Activated CD8-positive, alpha-beta T cell treated with anti-CD3 and anti-CD28 coated beads, Interleukin-2, amount 10 ng/mL, durations not matched to agents 7 days and 5 days (primary cell): ENCODE measurements at regions not wholly inside any gene's neighbourhood (a gene's known extent, or its start where the extent isn't known, plus 50 kb on each side); places are given as distances from the start of the nearest gene placed in this dataset.

Experiments used
- ATAC-seq: fragments of 150-1000 bp; cut with Tn5 transposase; one replicate; pipeline ENCODE4 v1.10.0; 2021; ENCODE audit warnings: moderate library complexity
- CTCF ChIA-PET: fragments of 350-600 bp; sonication (Branson Sonifier 250); formaldehyde crosslinking; loops from one replicate; lab custom pipeline; 2021; ENCODE audit warnings: antibody characterized with exemption; lab: Charles Lee
- POLR2A ChIA-PET: fragments of 350-600 bp; sonication (Branson Sonifier 250); formaldehyde crosslinking; loops from one replicate; lab custom pipeline; 2021; ENCODE audit warnings: antibody characterized with exemption; lab: Charles Lee
- DNase-seq: peaks from one replicate; pipeline ENCODE4 v3.0.0-alpha.2; 2020
- H3K27ac Mint-ChIP-seq: one replicate; pipeline ENCODE4 v1.8.0; 2021; ENCODE audit warnings: mild to moderate bottlenecking, mixed read lengths
- H3K27me3 Mint-ChIP-seq: one replicate; pipeline ENCODE4 v1.8.0; 2021; ENCODE audit warnings: low read depth, mixed read lengths
- H3K36me3 Mint-ChIP-seq: one replicate; pipeline ENCODE4 v1.8.0; 2021; ENCODE audit warnings: low read depth, mixed read lengths
- H3K4me1 Mint-ChIP-seq: one replicate; pipeline ENCODE4 v1.8.0; 2021; ENCODE audit warnings: low read depth, mixed read lengths
- H3K4me3 Mint-ChIP-seq: one replicate; pipeline ENCODE4 v1.8.0; 2021; ENCODE audit warnings: mild to moderate bottlenecking, mixed read lengths
- H3K9me3 Mint-ChIP-seq: one replicate; pipeline ENCODE4 v1.8.0; 2022; ENCODE audit warnings: mixed read lengths; ENCODE audit not compliant: insufficient read depth

GRCh38 chr3:76565496-76566210 is 474.2 kb upstream of the ROBO2 start:
- ATAC-seq (no peak), DNase-seq (no peak)
- H3K36me3 Mint-ChIP-seq = no peaks in the 10 kb centered on the region
- no peaks in the 10 kb centered on the region for H3K27me3 Mint-ChIP-seq
- H3K9me3 Mint-ChIP-seq = peaks cover 4% of the 10 kb centered on the region
- no peaks in the 10 kb centered on the region for H3K4me1 Mint-ChIP-seq
- no peak overlapping the region for H3K4me3 Mint-ChIP-seq
- CTCF ChIA-PET = no interaction called here
- POLR2A ChIA-PET = no interaction called here
- H3K27ac Mint-ChIP-seq = no peak overlapping the region

GRCh38 chr3:76566211-76566534 is 473.7 kb upstream of the ROBO2 start:
- no peak for ATAC-seq
- no peaks in the 10 kb centered on the region for H3K36me3 Mint-ChIP-seq
- H3K4me1 Mint-ChIP-seq = no peaks in the 10 kb centered on the region

GRCh38 chr3:76566904-76567303 is 473.0 kb upstream of the ROBO2 start:
- CTCF ChIA-PET = no interaction called here
- Mint-ChIP-seq H3K27me3 (no peaks in the 10 kb centered on the region), H3K27ac (no peak overlapping the region), H3K4me1 (no peaks in the 10 kb centered on the region), H3K4me3 (no peak overlapping the region), H3K9me3 (peaks cover 4% of the 10 kb centered on the region), H3K36me3 (no peaks in the 10 kb centered on the region)
- POLR2A ChIA-PET = no interaction called here
- ATAC-seq = no peak
- DNase-seq = no peak

More at GRCh38 chr3:76566211-76566534, 473.7 kb upstream of the ROBO2 start:
- peaks cover 4% of the 10 kb centered on the region for H3K9me3 Mint-ChIP-seq
- ChIA-PET CTCF (no interaction called here), POLR2A (no interaction called here)
- no peak overlapping the region for H3K4me3 Mint-ChIP-seq
- no peaks in the 10 kb centered on the region for H3K27me3 Mint-ChIP-seq
- H3K27ac Mint-ChIP-seq = no peak overlapping the region
- no peak for DNase-seq

DNA sequence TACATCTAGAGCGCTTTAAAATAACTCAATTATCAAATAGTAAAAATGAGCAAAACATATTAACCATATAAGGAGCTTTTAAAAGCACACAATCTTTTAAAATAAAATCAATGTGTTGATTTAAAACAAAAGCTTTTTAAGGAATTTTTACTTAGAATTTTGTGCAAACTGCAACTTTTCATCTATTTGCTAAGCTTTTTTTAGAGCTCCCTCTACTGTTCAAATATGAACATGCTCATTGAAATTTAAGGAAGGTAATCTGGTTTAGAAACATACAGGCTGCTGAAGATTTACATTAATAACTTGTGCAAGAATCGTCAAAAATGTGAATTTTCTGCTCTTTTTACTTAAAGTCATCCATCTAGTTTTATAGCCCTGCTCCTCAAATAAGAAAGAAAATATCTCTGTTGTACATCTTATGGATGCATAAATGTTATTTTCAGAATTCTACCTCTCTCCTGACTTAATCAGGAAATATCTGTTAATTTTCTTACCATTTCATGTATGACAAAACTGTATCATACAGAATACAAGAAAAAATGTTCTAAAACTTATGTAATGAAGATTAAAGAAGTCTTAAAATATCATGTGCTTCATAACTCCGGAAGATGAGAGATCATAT is 469.4 kb upstream of the ROBO2 start:
- no peaks in the 10 kb centered on the region for H3K36me3 Mint-ChIP-seq
- DNase-seq = no peak
- H3K27me3 Mint-ChIP-seq = no peaks in the 10 kb centered on the region
- ChIA-PET CTCF (interaction anchor here (0.8 to 1.2 kb wide), 2 partner anchors 10 to 23 kb away, joined by 3 to 4 read pairs; no protein-coding TSS in a partner anchor), POLR2A (no interaction called here)
- no peaks in the 10 kb centered on the region for H3K4me1 Mint-ChIP-seq
- H3K4me3 Mint-ChIP-seq = no peak overlapping the region
- no peak for ATAC-seq
- H3K27ac Mint-ChIP-seq = no peak overlapping the region
- peaks cover 1% of the 10 kb centered on the region for H3K9me3 Mint-ChIP-seq

DNA sequence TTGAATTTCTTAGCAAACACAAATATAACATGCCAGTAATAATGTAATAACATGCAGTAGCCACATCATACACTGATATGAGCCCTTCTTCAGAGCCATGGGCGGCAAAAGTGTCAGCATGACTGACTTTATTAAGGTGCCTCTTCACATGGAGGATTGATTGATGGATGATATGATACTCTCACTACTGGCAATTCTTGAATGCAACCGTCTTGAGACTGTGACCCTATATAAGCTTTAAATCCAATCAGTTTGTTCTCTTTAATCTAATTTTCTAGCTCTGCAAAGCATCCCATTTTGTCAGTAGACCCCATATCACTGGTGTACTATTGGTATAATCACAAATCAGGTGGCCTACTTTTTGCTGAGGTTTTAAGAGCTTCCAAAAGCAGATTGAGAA is 463.7 kb upstream of the ROBO2 start:
- H3K4me1 Mint-ChIP-seq = no peaks in the 10 kb centered on the region
- ChIA-PET CTCF (no interaction called here), POLR2A (no interaction called here)
- no peaks in the 10 kb centered on the region for H3K36me3 Mint-ChIP-seq
- no peaks in the 10 kb centered on the region for H3K27me3 Mint-ChIP-seq
- H3K27ac Mint-ChIP-seq = no peak overlapping the region
- peaks cover 7% of the 10 kb centered on the region for H3K9me3 Mint-ChIP-seq
- DNase-seq (no peak), ATAC-seq (no peak)
- no peak overlapping the region for H3K4me3 Mint-ChIP-seq

DNA sequence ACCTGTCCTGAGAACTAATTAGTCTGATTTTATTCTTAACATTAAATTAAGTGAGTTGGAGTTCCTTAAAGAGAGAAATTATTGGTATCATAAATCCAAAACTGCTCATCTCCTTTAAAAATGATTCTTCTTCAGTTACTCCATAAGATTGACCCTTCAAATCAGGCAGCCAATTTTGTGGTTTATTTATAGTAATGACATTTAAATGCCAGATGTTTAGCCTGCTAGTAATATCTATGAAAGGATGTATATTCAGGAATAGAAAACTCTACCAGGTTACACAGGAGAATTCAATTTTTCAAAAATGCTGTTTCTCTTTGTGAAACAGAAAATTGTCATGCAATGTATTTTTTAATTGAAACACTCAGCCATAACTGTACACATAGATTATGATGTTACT is 457.8 kb upstream of the ROBO2 start:
- Mint-ChIP-seq H3K4me1 (no peaks in the 10 kb centered on the region), H3K36me3 (no peaks in the 10 kb centered on the region), H3K9me3 (peaks cover 7% of the 10 kb centered on the region), H3K4me3 (no peak overlapping the region), H3K27ac (no peak overlapping the region), H3K27me3 (no peaks in the 10 kb centered on the region)
- ChIA-PET CTCF (no interaction called here), POLR2A (no interaction called here)
- DNase-seq (no peak), ATAC-seq (no peak)

- ATAC-seq (no peak), DNase-seq (no peak)
- no peaks in the 10 kb centered on the region for H3K4me1 Mint-ChIP-seq
- POLR2A ChIA-PET = no interaction called here
- no peaks in the 10 kb centered on the region for H3K36me3 Mint-ChIP-seq
- CTCF ChIA-PET = no interaction called here
- H3K27ac Mint-ChIP-seq = no peak overlapping the region
- peaks cover 7% of the 10 kb centered on the region for H3K9me3 Mint-ChIP-seq
- H3K27me3 Mint-ChIP-seq = no peaks in the 10 kb centered on the region
- H3K4me3 Mint-ChIP-seq = no peak overlapping the region
Observed at GRCh38 chr3:76582632-76583378, 457.1 kb upstream of the ROBO2 start.

DNA sequence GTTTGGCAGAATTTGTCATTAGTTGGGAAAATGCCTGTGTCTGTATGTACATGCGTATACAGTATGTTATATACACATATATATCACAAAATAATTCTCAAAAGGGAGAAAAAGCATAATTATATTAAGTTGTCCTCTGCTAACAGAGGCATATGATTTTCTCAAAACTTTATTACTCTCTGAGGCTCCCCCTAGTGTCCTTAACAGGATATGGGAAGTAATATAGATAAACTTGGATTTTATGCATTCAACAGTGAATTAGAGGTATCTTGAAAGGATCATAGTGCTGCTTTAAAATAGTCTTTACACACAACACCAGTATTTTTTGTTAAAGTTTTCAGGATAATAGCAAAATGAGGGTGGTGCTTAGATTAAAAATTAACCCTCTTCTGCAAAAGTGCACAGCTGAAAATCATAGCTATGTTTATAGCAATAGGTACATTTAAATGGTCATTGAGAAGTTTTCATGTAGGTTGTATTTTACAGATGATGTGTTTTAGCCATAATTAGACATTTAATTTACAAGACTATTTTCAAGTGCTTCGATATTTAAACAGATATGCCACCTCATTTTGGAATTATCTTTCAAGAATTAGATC is 454.0 kb upstream of the ROBO2 start:
- no peaks in the 10 kb centered on the region for H3K36me3 Mint-ChIP-seq
- H3K27me3 Mint-ChIP-seq = no peaks in the 10 kb centered on the region
- no peaks in the 10 kb centered on the region for H3K4me1 Mint-ChIP-seq
- no peak overlapping the region for H3K4me3 Mint-ChIP-seq
- no peak overlapping the region for H3K27ac Mint-ChIP-seq
- ChIA-PET CTCF (interaction anchor here (1.0 kb wide), 1 partner anchor 14 kb away, joined by 3 read pairs; no protein-coding TSS in a partner anchor), POLR2A (no interaction called here)
- no peak for DNase-seq
- no peak for ATAC-seq
- no peaks in the 10 kb centered on the region for H3K9me3 Mint-ChIP-seq

- DNase-seq = no peak
- Mint-ChIP-seq H3K4me1 (no peaks in the 10 kb centered on the region), H3K27me3 (no peaks in the 10 kb centered on the region), H3K36me3 (no peaks in the 10 kb centered on the region), H3K4me3 (no peak overlapping the region), H3K27ac (no peak overlapping the region), H3K9me3 (no peaks in the 10 kb centered on the region)
- no peak for ATAC-seq
- ChIA-PET POLR2A (no interaction called here), CTCF (no interaction called here)
Observed at GRCh38 chr3:76586471-76586870, 453.4 kb upstream of the ROBO2 start.

- ChIA-PET CTCF (no interaction called here), POLR2A (no interaction called here)
- no peaks in the 10 kb centered on the region for H3K36me3 Mint-ChIP-seq
- no peak overlapping the region for H3K27ac Mint-ChIP-seq
- no peaks in the 10 kb centered on the region for H3K4me1 Mint-ChIP-seq
- H3K9me3 Mint-ChIP-seq = no peaks in the 10 kb centered on the region
- no peaks in the 10 kb centered on the region for H3K27me3 Mint-ChIP-seq
- DNase-seq (no peak), ATAC-seq (no peak)
- H3K4me3 Mint-ChIP-seq = no peak overlapping the region
Observed at GRCh38 chr3:76610150-76610549, 429.7 kb upstream of the ROBO2 start.

DNA sequence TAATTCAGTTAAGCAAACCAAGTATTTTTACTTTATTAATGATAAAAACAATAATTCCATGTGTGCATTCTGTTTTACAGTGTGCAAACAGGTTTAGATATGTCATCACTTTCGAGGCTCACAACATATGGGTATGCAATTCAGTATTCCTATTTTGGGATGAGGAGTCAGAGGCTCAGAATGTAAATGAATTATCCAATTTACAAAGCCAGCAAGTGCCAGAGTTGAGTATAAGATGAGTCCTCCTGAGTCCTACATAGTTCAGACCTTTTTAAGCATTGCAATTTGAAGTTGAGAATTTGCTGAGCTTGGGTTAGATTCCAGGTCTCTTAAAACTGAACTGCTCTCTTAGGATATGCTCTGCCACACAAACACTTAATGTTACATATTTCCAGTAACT is 424.2 kb upstream of the ROBO2 start:
- POLR2A ChIA-PET = no interaction called here
- DNase-seq = no peak
- Mint-ChIP-seq H3K4me3 (no peak overlapping the region), H3K27me3 (no peaks in the 10 kb centered on the region), H3K4me1 (no peaks in the 10 kb centered on the region), H3K27ac (no peak overlapping the region), H3K9me3 (peaks cover 17% of the 10 kb centered on the region), H3K36me3 (no peaks in the 10 kb centered on the region)
- CTCF ChIA-PET = no interaction called here
- ATAC-seq = no peak

- ATAC-seq (no peak), DNase-seq (no peak)
- Mint-ChIP-seq H3K9me3 (peaks cover 33% of the 10 kb centered on the region), H3K4me1 (no peaks in the 10 kb centered on the region), H3K27me3 (no peaks in the 10 kb centered on the region), H3K36me3 (no peaks in the 10 kb centered on the region), H3K27ac (no peak overlapping the region), H3K4me3 (no peak overlapping the region)
- ChIA-PET CTCF (no interaction called here), POLR2A (no interaction called here)
Observed at GRCh38 chr3:76624164-76624563, 415.7 kb upstream of the ROBO2 start.
